ENCODE measurements at regions not wholly inside any gene's neighbourhood (a gene's known extent, or its start where the extent isn't known, plus 50 kb on each side); places are given as distances from the start of the nearest gene placed in this dataset.

GRCh38 chr12:125228519-125229260, 163.5 kb downstream of the AACS start:
- DNase-seq: peak; percentile 24

- no peak for DNase-seq
Observed at GRCh38 chr12:125229878-125230530, 164.8 kb downstream of the AACS start.

DNA sequence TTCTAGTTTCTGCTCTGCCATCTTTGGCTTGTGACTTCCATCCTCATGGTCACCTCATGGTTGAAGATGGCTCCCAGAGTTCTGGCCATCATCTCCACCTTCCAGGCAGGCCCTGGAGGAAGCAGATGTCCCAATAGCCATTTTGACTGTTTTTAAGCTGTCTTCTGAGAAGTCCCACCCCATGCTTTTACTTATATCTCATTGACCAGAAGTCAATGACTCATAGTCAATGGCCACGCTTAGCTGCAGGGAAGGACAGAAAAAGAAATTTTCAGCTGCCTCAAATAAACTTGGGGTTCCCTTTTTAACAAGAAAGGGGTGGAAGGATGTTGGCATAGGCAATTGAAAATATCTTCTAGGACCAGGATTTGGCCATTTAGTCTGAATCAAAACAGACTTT, 168.1 kb downstream of the AACS start:
- DNase-seq: no peak

- no peak for DNase-seq
Observed at GRCh38 chr12:125239563-125239962, 174.3 kb downstream of the AACS start.

GRCh38 chr12:125240717-125241116, 175.5 kb downstream of the AACS start:
- no peak for DNase-seq

DNA sequence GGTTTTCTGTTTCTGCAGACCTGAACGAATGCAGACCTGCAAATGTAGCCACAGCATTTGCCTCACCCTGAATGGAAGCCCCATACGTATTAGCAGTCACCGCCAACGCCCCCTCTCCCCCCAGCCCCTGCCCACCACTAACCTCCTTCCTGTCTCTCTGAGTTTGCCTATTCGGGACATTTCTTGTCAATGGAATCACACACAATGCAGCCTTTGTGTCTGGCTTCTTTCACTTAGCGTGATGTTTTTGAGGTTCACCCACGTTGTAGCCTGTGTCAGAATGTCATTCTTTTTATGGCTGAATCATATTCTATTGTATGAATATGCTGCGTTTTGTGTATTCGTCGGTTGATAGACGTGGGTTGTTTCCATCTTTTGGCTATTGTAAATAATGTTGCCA, 178.6 kb downstream of the AACS start:
- DNase-seq: no peak

DNA sequence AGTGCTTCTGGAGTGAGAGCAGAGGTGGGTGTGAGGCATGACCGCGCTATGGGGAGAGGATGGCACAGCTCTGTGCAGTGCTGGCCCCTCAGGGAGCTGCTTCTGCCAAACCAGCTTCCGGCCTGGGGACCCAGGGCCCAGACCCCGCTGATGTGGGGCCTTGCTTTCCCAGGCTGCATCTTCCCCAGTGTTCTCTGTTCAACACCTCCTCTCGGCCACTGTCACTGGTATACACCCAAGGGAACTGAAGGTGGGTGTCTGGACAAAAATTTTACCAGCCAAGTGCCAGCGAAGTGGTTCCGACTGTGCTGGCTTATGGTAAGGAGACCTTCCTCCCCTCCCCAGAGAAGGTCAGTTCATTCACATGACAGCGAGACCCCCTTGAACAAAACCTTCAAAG, 179.1 kb downstream of the AACS start:
- no peak for DNase-seq

DNA sequence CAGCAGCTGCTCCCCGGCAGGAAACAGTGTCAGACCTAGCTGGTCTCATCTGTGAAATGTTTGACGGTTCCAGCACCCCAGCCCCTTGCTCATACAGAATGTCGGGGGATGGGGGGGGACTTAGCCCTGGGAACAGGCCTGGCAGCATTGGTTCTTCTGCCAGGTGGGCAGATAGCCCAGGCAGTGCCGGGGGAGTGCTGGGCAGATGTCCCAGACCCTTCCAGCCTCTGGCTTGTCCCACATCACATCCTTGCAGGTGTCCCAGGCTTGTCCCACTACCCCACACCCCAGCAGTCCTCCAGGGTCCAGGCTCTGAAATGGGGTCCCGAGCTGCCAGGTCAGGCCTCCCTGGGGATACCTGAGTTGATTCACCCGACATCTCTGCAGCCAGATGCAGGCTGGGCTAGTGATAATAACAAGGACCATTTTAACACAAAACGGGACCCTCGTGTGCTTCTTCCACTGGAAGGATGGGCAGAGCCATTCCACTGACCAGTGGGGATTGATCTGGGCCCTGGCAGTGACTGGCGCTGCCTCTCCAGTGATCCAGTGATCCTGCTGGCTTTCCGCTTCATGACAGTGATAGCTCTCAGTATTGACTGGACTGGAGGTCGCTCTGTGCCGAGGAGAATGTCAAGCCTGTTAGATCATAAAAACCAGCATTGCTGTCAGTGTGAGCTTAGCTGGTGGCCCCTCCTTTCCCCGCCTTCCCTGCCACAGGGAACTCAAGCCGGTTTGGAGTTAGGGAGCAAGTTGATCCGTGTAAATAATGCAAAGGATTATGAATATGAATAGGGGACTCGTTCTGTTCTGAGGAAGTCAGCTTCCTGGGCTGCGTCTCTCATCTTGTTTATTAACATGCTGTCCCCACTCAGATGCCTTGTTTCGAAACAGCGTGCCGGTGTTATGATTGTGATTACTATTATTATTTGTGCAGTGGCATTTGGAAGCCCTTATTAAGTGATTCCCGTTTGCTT, 180.6 kb downstream of the AACS start:
- no peak for DNase-seq

DNA sequence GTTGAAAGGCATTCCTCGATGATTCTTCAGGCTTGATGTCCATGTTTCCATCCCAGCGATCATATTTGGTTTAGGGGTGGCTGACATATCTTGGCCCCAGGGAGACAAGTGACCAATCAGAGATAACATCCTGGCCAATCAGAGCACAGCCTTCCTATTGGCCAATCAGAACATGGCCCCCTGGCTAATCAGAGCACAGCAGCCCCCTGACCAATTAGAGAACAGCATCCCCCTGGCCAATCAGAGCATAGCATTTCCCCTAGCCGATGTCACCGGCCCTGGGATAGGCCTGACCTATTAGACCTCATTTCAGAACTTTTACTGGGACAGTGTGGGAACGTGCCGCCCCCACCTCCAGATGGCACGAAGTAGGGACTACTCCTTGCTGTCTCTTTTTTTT, 182.2 kb downstream of the AACS start:
- DNase-seq: no peak

GRCh38 chr12:125249066-125249824, 184.0 kb downstream of the AACS start:
- DNase-seq: no peak

DNA sequence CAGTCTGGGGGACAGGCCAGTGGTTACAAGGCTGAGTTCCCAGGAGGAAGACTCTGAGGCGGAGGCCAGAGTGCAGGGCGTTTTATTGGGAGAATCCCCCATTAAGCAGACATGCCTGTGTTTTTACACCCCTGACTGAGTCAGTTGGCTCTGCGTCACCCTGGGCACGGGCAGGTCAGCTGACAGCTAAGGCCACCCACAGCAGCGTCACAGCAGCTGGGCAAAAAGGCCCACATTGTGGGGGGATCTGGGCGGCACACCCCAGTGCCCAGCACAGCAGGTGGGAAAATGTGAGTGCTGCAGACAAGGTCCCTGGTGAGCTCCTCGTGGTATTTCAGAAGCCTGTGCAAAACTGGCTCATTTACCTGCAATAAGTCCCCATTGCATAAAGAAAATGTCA, 184.7 kb downstream of the AACS start:
- no peak for DNase-seq

- no peak for DNase-seq
Observed at GRCh38 chr12:125254236-125254635, 189.0 kb downstream of the AACS start.

GRCh38 chr12:125254856-125255255, 189.6 kb downstream of the AACS start:
- DNase-seq: no peak

GRCh38 chr12:125255935-125256633, 190.8 kb downstream of the AACS start:
- no peak for DNase-seq

DNA sequence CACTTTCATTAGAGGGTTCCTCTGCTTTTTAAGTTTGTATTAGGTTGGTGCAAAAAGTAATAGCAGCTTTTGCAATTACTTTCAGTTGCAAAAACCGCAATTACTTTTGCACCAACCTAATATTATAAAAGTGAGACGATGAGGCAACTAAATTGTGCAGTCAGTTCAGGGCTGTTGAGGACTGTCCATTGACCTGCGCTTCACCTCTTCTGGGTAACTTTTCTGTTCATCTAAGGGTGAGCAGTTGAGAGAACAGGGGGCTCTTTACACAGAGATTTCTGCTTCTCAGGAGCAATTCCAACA, 191.3 kb downstream of the AACS start:
- DNase-seq: no peak

DNA sequence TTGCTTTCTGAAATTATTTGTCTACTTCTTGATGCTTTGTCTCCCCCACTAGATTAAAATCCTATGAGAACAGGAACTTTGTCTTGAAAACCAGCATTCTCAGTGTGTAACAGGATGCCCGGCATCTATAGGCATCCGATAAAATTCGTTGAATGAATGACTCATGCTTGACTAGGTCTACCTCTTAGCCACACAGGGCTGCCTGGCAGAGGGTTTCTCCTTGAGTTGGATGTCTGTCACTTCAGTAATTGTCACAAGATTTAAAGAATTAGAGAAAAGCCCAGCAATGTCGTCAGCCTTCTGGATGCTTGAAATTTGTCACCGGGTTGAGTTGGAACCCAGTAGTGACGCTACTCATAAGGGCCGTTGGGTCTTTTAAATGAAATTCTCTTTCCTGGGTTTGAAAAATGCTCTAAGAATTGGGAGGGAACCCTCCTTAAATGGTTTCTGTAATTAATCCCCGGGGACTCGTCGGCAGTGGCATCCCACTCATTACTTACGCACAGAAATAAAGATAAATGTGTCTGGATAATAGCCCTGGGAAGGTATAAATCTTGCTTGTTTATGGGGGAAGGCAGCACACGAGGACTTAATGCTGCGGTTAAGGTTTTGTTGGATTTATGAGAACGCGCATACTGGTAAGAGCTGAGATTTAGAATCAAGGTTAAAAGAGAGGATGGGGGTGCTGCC, 194.1 kb downstream of the AACS start:
- DNase-seq: no peak

DNA sequence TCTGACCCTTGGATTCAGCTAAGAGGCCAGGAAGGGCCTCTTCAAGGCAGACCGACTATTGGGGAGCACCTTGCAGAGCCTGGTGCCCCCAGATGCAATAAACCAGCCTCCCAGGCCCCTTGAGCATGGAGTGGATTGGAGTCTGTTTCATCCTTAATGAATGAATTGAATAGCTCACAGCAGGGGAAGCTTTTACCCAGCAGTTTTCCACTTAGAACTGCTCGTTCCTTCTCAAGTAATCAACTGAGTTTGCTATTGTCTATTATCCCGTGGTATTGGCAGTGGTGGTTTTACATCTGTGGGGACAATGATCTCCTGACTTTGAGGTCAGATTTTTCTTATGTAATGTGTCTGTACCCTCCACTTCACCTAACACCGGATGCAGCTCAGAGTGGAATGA, 197.6 kb downstream of the AACS start:
- no peak for DNase-seq

- DNase-seq: no peak
Observed at GRCh38 chr12:125263385-125263784, 198.2 kb downstream of the AACS start.

DNA sequence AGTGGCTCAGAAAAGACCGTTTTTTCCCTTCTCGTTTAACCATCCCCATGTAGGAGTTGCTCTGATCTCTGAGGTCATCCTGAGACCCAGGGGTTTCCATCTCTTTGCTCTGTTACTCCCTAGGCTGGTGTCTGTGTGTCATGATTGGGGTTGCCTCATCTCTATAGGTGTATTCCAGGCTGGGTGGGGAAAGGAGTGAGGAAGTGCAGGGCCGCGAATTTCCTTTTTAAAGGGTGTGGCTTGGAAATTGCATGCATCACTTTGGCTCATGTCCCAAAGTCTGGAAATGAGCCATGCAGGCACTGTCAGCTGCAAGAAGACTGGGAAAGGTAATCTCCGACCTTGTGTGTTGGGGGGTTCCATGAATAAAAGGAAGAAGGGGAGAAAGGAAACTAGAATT, 201.9 kb downstream of the AACS start:
- DNase-seq: no peak

DNA sequence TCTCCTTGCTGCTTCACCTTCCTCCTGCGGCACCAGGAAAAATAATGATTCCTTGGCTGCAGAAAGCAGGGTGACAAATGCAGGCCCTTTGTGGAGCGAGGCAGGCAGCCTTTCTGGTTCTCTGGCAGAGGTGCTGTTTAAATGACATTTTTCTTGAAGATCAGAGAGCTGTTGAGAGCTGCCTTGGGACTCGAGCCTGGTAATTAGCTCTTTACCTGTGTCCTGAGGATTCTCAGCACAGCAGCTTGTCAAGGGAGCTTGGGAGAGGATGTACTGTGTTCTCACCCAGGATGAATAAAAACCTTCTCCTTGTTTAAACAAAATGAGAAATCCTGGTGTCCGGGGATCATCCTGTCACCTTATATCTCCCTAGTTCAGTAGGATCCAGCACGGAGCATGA, 204.0 kb downstream of the AACS start:
- no peak for DNase-seq

DNA sequence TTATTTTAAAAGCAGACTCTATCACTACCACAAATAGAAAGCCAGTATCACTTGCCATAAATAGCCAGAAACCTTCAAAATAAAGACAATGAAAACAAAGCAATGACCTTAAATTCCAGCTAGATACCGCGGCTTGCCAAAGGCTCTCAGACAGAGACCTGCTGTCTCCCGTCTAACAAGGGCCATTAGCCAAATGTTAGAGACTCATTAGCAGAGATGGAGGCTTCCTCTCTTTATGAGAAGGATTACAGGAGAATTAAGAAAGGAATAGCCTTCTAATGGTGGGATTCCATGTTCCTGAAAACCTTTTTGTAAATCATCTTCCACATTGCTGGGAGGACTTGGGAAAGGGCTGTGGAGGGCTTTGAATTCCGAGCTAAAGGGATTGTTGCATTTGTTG, 206.7 kb downstream of the AACS start:
- no peak for DNase-seq
